ENCODE measurements at regions not wholly inside any gene's neighbourhood (a gene's known extent, or its start where the extent isn't known, plus 50 kb on each side); places are given as distances from the start of the nearest gene placed in this dataset.
A peak's percentile ranks its signal among the peaks of the same experiment; 100 is the strongest.
"Not testable (repeated sequence)": the region's sequence is repeated elsewhere in the genome, so short reads cannot be mapped to it uniquely, and the experiment has no call there.

DNA sequence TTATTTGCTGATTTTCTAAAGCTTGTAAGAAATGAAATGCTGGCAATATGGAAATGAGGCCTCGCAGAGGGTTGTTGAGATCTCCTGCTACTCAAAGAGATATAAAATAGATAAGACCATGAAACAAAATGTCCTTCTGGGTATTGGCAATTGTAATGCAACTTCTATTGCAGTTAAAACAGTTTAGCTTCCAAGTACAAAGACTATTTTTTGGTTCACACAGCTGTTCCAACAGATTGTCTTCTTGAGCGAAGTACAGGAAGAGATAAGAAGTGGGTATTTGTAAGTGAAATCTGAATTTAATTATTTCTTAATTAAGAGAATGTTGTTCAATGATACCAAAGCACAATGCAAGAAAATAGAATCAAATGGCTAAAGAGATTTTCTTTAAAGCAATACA lies 801.5 kb upstream of the GBE1 start:
- Histone ChIP-seq H3K27me3 (no peaks in the 10 kb centered on the region), H3K36me3 (no peaks in the 10 kb centered on the region), H3K4me3 (no peak overlapping the region), H3K4me1 (no peaks in the 10 kb centered on the region), H3K27ac (no peak overlapping the region), H3K9me3 (no peaks in the 10 kb centered on the region)
- DNase-seq (no peak), ATAC-seq (no peak)
- 43 to 63% methylated on average over 2 of the region's 2 CpGs for WGBS, 2 donors
- intact Hi-C loops (cut with DNase I) = no loop called here
- TF ChIP-seq, protein P1, sequence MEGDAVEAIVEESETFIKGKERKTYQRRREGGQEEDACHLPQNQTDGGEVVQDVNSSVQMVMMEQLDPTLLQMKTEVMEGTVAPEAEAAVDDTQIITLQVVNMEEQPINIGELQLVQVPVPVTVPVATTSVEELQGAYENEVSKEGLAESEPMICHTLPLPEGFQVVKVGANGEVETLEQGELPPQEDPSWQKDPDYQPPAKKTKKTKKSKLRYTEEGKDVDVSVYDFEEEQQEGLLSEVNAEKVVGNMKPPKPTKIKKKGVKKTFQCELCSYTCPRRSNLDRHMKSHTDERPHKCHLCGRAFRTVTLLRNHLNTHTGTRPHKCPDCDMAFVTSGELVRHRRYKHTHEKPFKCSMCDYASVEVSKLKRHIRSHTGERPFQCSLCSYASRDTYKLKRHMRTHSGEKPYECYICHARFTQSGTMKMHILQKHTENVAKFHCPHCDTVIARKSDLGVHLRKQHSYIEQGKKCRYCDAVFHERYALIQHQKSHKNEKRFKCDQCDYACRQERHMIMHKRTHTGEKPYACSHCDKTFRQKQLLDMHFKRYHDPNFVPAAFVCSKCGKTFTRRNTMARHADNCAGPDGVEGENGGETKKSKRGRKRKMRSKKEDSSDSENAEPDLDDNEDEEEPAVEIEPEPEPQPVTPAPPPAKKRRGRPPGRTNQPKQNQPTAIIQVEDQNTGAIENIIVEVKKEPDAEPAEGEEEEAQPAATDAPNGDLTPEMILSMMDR (IDR thresholded peaks at IDR 0.05) = no peak

GRCh38 chr3:82561784-82562183 lies 800.3 kb upstream of the GBE1 start:
- DNase-seq (no peak), ATAC-seq (no peak)
- TF ChIP-seq, protein P1 (IDR thresholded peaks at IDR 0.05) = no peak
- Histone ChIP-seq H3K27me3 (no peaks in the 10 kb centered on the region), H3K9me3 (no peaks in the 10 kb centered on the region), H3K4me1 (no peaks in the 10 kb centered on the region), H3K36me3 (no peaks in the 10 kb centered on the region), H3K4me3 (no peak overlapping the region), H3K27ac (no peak overlapping the region)
- intact Hi-C loops (cut with DNase I) = no loop called here
- 88 to 94% methylated on average over 2 of the region's 2 CpGs for WGBS, 2 donors

DNA sequence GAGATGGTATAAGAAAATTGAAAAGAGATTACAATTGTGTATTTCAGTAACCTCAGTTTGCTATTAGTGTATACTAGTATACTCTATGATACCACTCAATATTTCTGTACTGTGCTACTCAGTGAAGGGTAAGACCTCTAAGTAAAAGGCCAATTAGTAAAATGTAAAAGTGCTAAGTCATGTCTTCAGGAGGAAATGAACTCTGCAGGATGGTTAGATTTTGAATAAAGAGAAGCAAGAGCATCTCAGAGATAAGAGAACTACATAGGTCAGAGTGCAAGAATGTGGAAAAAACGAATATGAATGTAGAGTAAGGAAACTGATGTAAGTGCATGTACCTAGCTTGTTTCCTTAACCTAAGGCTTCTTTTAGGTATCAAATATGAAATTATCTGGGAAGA lies 796.6 kb upstream of the GBE1 start:
- H3K27ac ChIP-seq = no peak overlapping the region
- 35 to 36% methylated on average over 1 of the region's 1 CpG for WGBS, 2 donors
- intact Hi-C loops (cut with DNase I) = no loop called here
- no peaks in the 10 kb centered on the region for H3K36me3 ChIP-seq
- TF ChIP-seq, protein P1 (IDR thresholded peaks at IDR 0.05) = no peak
- H3K27me3 ChIP-seq = no peaks in the 10 kb centered on the region
- H3K4me1 ChIP-seq = no peaks in the 10 kb centered on the region
- DNase-seq = no peak
- no peak for ATAC-seq
- no peaks in the 10 kb centered on the region for H3K9me3 ChIP-seq
- H3K4me3 ChIP-seq = no peak overlapping the region

GRCh38 chr3:82556113-82556512 lies 794.7 kb upstream of the GBE1 start:
- intact Hi-C loops (cut with DNase I) = no loop called here
- ATAC-seq (peak in 1 of 8 donors; percentile 56), DNase-seq (no peak)
- no peak overlapping the region for H3K27ac ChIP-seq
- no peaks in the 10 kb centered on the region for H3K36me3 ChIP-seq
- H3K4me1 ChIP-seq = no peaks in the 10 kb centered on the region
- no peaks in the 10 kb centered on the region for H3K27me3 ChIP-seq
- H3K9me3 ChIP-seq = no peaks in the 10 kb centered on the region
- TF ChIP-seq, protein P1 (IDR thresholded peaks at IDR 0.05) = no peak
- 35 to 48% methylated on average over 5 of the region's 5 CpGs for WGBS, 2 donors
- no peak overlapping the region for H3K4me3 ChIP-seq

- 94 to 97% methylated on average over 2 of the region's 2 CpGs for WGBS, 2 donors
- DNase-seq; intact Hi-C loops (cut with DNase I): not testable (repeated sequence)
Observed at GRCh38 chr3:82542556-82542955, 781.1 kb upstream of the GBE1 start.

More at GRCh38 chr3:82542556-82542955, 781.1 kb upstream of the GBE1 start:
- not testable (repeated sequence) for H3K9me3 ChIP-seq, H3K4me1 ChIP-seq, ATAC-seq, H3K4me3 ChIP-seq, H3K27me3 ChIP-seq, H3K36me3 ChIP-seq, H3K27ac ChIP-seq

Data from heart right ventricle (tissue), 16 donors.